ENCODE measurements at regions not wholly inside any gene's neighbourhood (a gene's known extent, or its start where the extent isn't known, plus 50 kb on each side); places are given as distances from the start of the nearest gene placed in this dataset.

DNA sequence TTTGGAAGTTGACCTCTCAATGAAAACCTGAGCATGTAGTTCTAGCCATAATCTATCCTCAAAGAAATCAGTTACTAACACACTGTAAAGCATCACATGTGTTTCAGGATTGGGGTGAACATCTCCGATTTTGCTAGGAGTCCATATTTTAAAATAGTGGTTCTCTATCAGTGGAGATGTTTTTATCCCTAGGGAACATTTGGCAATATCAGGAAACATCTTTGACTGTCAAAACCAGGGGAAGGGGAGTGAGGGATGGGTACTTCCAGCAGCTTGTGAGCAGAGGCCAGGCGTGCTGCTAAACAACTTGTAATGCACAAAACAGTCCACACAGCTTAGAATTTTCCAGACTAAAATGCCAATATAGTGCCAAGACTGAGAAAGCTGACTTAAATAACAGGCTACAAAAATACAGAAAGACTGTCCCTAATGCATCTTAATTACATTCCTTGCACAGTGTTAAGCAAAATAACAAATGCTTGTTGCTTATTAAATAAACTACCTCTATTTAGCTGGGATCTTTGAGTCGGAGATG, 120.9 kb downstream of the CRPPA start:
- TF ChIP-seq, protein P1, sequence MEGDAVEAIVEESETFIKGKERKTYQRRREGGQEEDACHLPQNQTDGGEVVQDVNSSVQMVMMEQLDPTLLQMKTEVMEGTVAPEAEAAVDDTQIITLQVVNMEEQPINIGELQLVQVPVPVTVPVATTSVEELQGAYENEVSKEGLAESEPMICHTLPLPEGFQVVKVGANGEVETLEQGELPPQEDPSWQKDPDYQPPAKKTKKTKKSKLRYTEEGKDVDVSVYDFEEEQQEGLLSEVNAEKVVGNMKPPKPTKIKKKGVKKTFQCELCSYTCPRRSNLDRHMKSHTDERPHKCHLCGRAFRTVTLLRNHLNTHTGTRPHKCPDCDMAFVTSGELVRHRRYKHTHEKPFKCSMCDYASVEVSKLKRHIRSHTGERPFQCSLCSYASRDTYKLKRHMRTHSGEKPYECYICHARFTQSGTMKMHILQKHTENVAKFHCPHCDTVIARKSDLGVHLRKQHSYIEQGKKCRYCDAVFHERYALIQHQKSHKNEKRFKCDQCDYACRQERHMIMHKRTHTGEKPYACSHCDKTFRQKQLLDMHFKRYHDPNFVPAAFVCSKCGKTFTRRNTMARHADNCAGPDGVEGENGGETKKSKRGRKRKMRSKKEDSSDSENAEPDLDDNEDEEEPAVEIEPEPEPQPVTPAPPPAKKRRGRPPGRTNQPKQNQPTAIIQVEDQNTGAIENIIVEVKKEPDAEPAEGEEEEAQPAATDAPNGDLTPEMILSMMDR (conservative IDR thresholded peaks at IDR 0.05; ENCODE audit: low read depth in 2 of 2): no peak
- no peak for TF ChIP-seq CREB1 (CRISPR knock-in tag; IDR thresholded peaks at IDR 0.05; ENCODE audit: low read depth)
- no peak for TF ChIP-seq EZH2phosphoT487 (IDR thresholded peaks at IDR 0.05; ENCODE audit: unreplicated experiment)
- no peak for TF ChIP-seq EZH2 (IDR thresholded peaks at IDR 0.05; ENCODE audit: low read depth, unreplicated experiment)
- TF ChIP-seq POLR2AphosphoS5 (IDR thresholded peaks at IDR 0.05; ENCODE audit: low read depth): no peak

Measured in GM23338 (cell line).